KMS-11 (cell line): ENCODE measurements at regions not wholly inside any gene's neighbourhood (a gene's known extent, or its start where the extent isn't known, plus 50 kb on each side); places are given as distances from the start of the nearest gene placed in this dataset.

Experiments used
- H2AFZ ChIP-seq: fragments of 200-600 bp; sonication (generic); 2 replicates; pipeline ENCODE4 v1.6.1; 2016; ENCODE audit warnings: antibody characterized with exemption, mixed run types, low read depth
- H3K27ac ChIP-seq: fragments of 200-600 bp; sonication (generic); 2 replicates; pipeline ENCODE4 v1.6.1; 2016; ENCODE audit warnings: mild to moderate bottlenecking, mixed run types
- H3K27me3 ChIP-seq: fragments of 200-600 bp; sonication (generic); 2 replicates; pipeline ENCODE4 v1.6.1; 2017; ENCODE audit warnings: mild to moderate bottlenecking, low read depth, mixed run types, moderate library complexity; ENCODE audit not compliant: insufficient read depth
- H3K36me3 ChIP-seq: fragments of 200-600 bp; sonication (generic); 2 replicates; pipeline ENCODE4 v1.6.1; 2017; ENCODE audit warnings: mild to moderate bottlenecking, mixed run types; ENCODE audit not compliant: insufficient read depth
- H3K4me1 ChIP-seq: fragments of 200-600 bp; sonication (generic); 2 replicates; pipeline ENCODE4 v1.6.1; 2016; ENCODE audit warnings: mild to moderate bottlenecking, low read depth, mixed run types; ENCODE audit not compliant: poor library complexity, severe bottlenecking
- H3K4me2 ChIP-seq: fragments of 200-600 bp; sonication (generic); 2 replicates; pipeline ENCODE4 v1.7.0; 2016; ENCODE audit warnings: mild to moderate bottlenecking, mixed run types
- H3K4me3 ChIP-seq: fragments of 200-600 bp; sonication (generic); IDR thresholded peaks from 2 replicates; pipeline ENCODE4 v1.6.1; 2017; ENCODE audit warnings: low read depth, low read length, mixed read lengths; ENCODE audit not compliant: insufficient read depth
- H3K79me2 ChIP-seq: fragments of 200-600 bp; sonication (generic); 2 replicates; pipeline ENCODE4 v1.6.1; 2016; ENCODE audit warnings: low read depth, mixed run types; ENCODE audit not compliant: insufficient read depth
- H3K9ac ChIP-seq: fragments of 200-600 bp; sonication (generic); 2 replicates; pipeline ENCODE4 v1.6.1; 2016; ENCODE audit warnings: mild to moderate bottlenecking, mixed run types
- H4K20me1 ChIP-seq: fragments of 200-600 bp; sonication (generic); 2 replicates; pipeline ENCODE4 v1.6.1; 2016; ENCODE audit warnings: mild to moderate bottlenecking, mixed run types; ENCODE audit not compliant: insufficient read depth
- CTCF ChIP-seq: fragments of 200-600 bp; sonication (generic); conservative IDR thresholded peaks from 2 replicates; pipeline ENCODE4 v1.6.1; 2017; ENCODE audit warnings: low read depth, mild to moderate bottlenecking, antibody characterized with exemption, low read length, moderate library complexity, mixed read lengths

- TF ChIP-seq CTCF = no peak
- H4K20me1 ChIP-seq = no peaks in the 10 kb centered on the region
- no peaks in the 10 kb centered on the region for H3K36me3 ChIP-seq
- no peak overlapping the region for H2AFZ ChIP-seq
- no peak overlapping the region for H3K27ac ChIP-seq
- H3K27me3 ChIP-seq = no peaks in the 10 kb centered on the region
- H3K4me3 ChIP-seq = no peak overlapping the region
- no peak overlapping the region for H3K4me2 ChIP-seq
- no peaks in the 10 kb centered on the region for H3K4me1 ChIP-seq
- no peaks in the 10 kb centered on the region for H3K79me2 ChIP-seq
- H3K9ac ChIP-seq = no peak overlapping the region
Observed at GRCh38 chr15:60070838-60071493, 66.9 kb downstream of the FOXB1 start.

- Histone ChIP-seq H3K27me3 (no peaks in the 10 kb centered on the region), H3K79me2 (no peaks in the 10 kb centered on the region), H3K27ac (no peak overlapping the region), H2AFZ (no peak overlapping the region), H3K4me1 (no peaks in the 10 kb centered on the region), H4K20me1 (no peaks in the 10 kb centered on the region), H3K9ac (no peak overlapping the region), H3K4me3 (no peak overlapping the region), H3K4me2 (no peak overlapping the region), H3K36me3 (no peaks in the 10 kb centered on the region)
- TF ChIP-seq CTCF = no peak
Observed at GRCh38 chr15:60072826-60073465, 68.8 kb downstream of the FOXB1 start.

GRCh38 chr15:60073466-60073840 lies 69.3 kb downstream of the FOXB1 start:
- no peak for TF ChIP-seq CTCF
- Histone ChIP-seq H3K27ac (no peak overlapping the region), H3K27me3 (no peaks in the 10 kb centered on the region)

GRCh38 chr15:60074181-60074885 lies 70.2 kb downstream of the FOXB1 start:
- Histone ChIP-seq H2AFZ (no peak overlapping the region), H3K4me1 (no peaks in the 10 kb centered on the region), H3K9ac (no peak overlapping the region), H4K20me1 (no peaks in the 10 kb centered on the region), H3K4me2 (no peak overlapping the region), H3K4me3 (no peak overlapping the region), H3K27ac (no peak overlapping the region), H3K27me3 (no peaks in the 10 kb centered on the region), H3K79me2 (no peaks in the 10 kb centered on the region), H3K36me3 (no peaks in the 10 kb centered on the region)
- TF ChIP-seq CTCF = no peak

More at GRCh38 chr15:60073466-60073840, 69.3 kb downstream of the FOXB1 start:
- Histone ChIP-seq H3K4me1 (no peaks in the 10 kb centered on the region), H3K79me2 (no peaks in the 10 kb centered on the region), H2AFZ (no peak overlapping the region), H3K4me3 (no peak overlapping the region), H3K9ac (no peak overlapping the region), H3K36me3 (no peaks in the 10 kb centered on the region), H4K20me1 (no peaks in the 10 kb centered on the region), H3K4me2 (no peak overlapping the region)
